HEK293 (cell line): ENCODE measurements at regions not wholly inside any gene's neighbourhood (a gene's known extent, or its start where the extent isn't known, plus 50 kb on each side); places are given as distances from the start of the nearest gene placed in this dataset.

Source experiments
- CTCF ChIA-PET: fragments of 350-600 bp; formaldehyde crosslinking; extraction: SDS; loops from one replicate; lab custom pipeline; 2021; ENCODE audit warnings: antibody characterized with exemption; lab: Yijun Ruan, JAX
- POLR2A ChIA-PET: fragments of 300-600 bp; formaldehyde crosslinking; extraction: SDS; loops from one replicate; lab custom pipeline; 2020; ENCODE audit warnings: antibody characterized with exemption, inconsistent platforms; lab: Yijun Ruan, JAX
- H3K27ac ChIP-seq: fragments of 200-500 bp; sonication (Bioruptor generic); 2 replicates; pipeline ENCODE4 v1.5.1; 2014; ENCODE audit warnings: low read depth, low read length, control low read depth, inconsistent platforms; ENCODE audit errors: extremely low read depth
- H3K36me3 ChIP-seq, 2 experiments: fragments of 200-500 bp in 1 of 2; sonication (Bioruptor generic) in 1 of 2; 1 replicate in 1 of 2; 2 replicates in 1 of 2; pipeline ENCODE4 v1.5.1; 2014 to 2017; ENCODE audit warnings: inconsistent platforms in 2 of 2, low read length in 2 of 2; ENCODE audit not compliant: control insufficient read depth in 2 of 2, insufficient read depth in 1 of 2
- H3K4me1 ChIP-seq: fragments of 200-500 bp; sonication (Bioruptor generic); 2 replicates; pipeline ENCODE4 v1.5.1; 2014; ENCODE audit warnings: mild to moderate bottlenecking, low read length, inconsistent platforms; ENCODE audit not compliant: control insufficient read depth, insufficient read depth
- H3K4me3 ChIP-seq: 2 replicates; pipeline ENCODE4 v1.5.1; 2011; ENCODE audit warnings: low read depth, mild to moderate bottlenecking, control low read depth, low read length, moderate library complexity
- H3K9me3 ChIP-seq: fragments of 200-500 bp; sonication (Bioruptor generic); 2 replicates; pipeline ENCODE4 v1.5.1; 2014; ENCODE audit warnings: low read depth, low read length, inconsistent platforms; ENCODE audit not compliant: control insufficient read depth, insufficient read depth
- BCL11A ChIP-seq: fragments of 450-650 bp; formaldehyde crosslinking; IDR thresholded peaks from 2 replicates; pipeline ENCODE4 v1.5.1; 2016; ENCODE audit warnings: low read depth, missing biosample characterization, missing genetic modification characterization
- ELK4 ChIP-seq: IDR thresholded peaks from 2 replicates; pipeline ENCODE4 v1.6.1; 2011; ENCODE audit warnings: mild to moderate bottlenecking, low read depth, low read length, borderline replicate concordance
- GLI2 ChIP-seq: fragments of 450-650 bp; formaldehyde crosslinking; IDR thresholded peaks from 2 replicates; pipeline ENCODE4; 2017; ENCODE audit warnings: missing biosample characterization, missing genetic modification characterization, low read depth, borderline replicate concordance
- GLIS1 ChIP-seq: fragments of 450-650 bp; formaldehyde crosslinking; IDR thresholded peaks from 2 replicates; pipeline ENCODE4 v1.5.1; 2016; ENCODE audit warnings: missing biosample characterization, missing genetic modification characterization
- MZF1 ChIP-seq: fragments of 450-650 bp; formaldehyde crosslinking; IDR thresholded peaks from 2 replicates; pipeline ENCODE4 v1.5.1; 2017; ENCODE audit warnings: missing biosample characterization, missing genetic modification characterization, borderline replicate concordance
- OVOL3 ChIP-seq: fragments of 450-650 bp; formaldehyde crosslinking; IDR thresholded peaks from 2 replicates; pipeline ENCODE4 v1.5.1; 2016; ENCODE audit warnings: missing biosample characterization, missing genetic modification characterization
- SP3 ChIP-seq: fragments of 450-650 bp; formaldehyde crosslinking; IDR thresholded peaks from 2 replicates; pipeline ENCODE4 v1.5.1; 2016; ENCODE audit warnings: missing biosample characterization, missing genetic modification characterization
- ZBTB26 ChIP-seq: fragments of 450-650 bp; formaldehyde crosslinking; optimal IDR thresholded peaks from 2 replicates; pipeline ENCODE3; 2016; ENCODE audit warnings: missing biosample characterization, mild to moderate bottlenecking, missing genetic modification characterization
- ZNF146 ChIP-seq: fragments of 450-650 bp; formaldehyde crosslinking; IDR thresholded peaks from 2 replicates; pipeline ENCODE4 v1.5.1; 2016; ENCODE audit warnings: missing biosample characterization, missing genetic modification characterization
- ZNF211 ChIP-seq: fragments of 450-650 bp; formaldehyde crosslinking; IDR thresholded peaks from 2 replicates; pipeline ENCODE4 v1.5.1; 2016; ENCODE audit warnings: low read depth, missing biosample characterization, missing genetic modification characterization
- ZNF23 ChIP-seq: fragments of 450-650 bp; formaldehyde crosslinking; IDR thresholded peaks from 2 replicates; pipeline ENCODE4 v1.5.1; 2016; ENCODE audit warnings: missing biosample characterization, missing genetic modification characterization, borderline replicate concordance
- ZNF302 ChIP-seq: fragments of 450-650 bp; formaldehyde crosslinking; IDR thresholded peaks from 2 replicates; pipeline ENCODE4 v1.5.1; 2016; ENCODE audit warnings: missing biosample characterization, missing genetic modification characterization, low read depth
- ZNF391 ChIP-seq: fragments of 450-650 bp; formaldehyde crosslinking; IDR thresholded peaks from 2 replicates; pipeline ENCODE4 v1.5.1; 2016; ENCODE audit warnings: low read depth, missing biosample characterization, missing genetic modification characterization, borderline replicate concordance
- ZNF449 ChIP-seq: fragments of 450-650 bp; formaldehyde crosslinking; IDR thresholded peaks from 2 replicates; pipeline ENCODE4 v1.5.1; 2017; ENCODE audit warnings: missing biosample characterization, mild to moderate bottlenecking, missing genetic modification characterization, moderate library complexity
- ZNF513 ChIP-seq: fragments of 450-650 bp; IDR thresholded peaks from 2 replicates; pipeline ENCODE4 v1.5.1; 2018; ENCODE audit warnings: missing biosample characterization, missing genetic modification characterization
- ZNF544 ChIP-seq: fragments of 450-650 bp; formaldehyde crosslinking; IDR thresholded peaks from 2 replicates; pipeline ENCODE4 v1.5.0; 2017; ENCODE audit warnings: missing biosample characterization, missing genetic modification characterization
- ZNF596 ChIP-seq: fragments of 450-650 bp; IDR thresholded peaks from 2 replicates; pipeline ENCODE4 v1.5.0; 2018; ENCODE audit warnings: missing biosample characterization, mild to moderate bottlenecking, missing genetic modification characterization, moderate library complexity
- TF ChIP-seq, protein P1 (sequence below): fragments of 450-650 bp; formaldehyde crosslinking; IDR thresholded peaks from 2 replicates; pipeline ENCODE4 v1.5.1; 2017; ENCODE audit warnings: missing biosample characterization, missing genetic modification characterization

DNA sequence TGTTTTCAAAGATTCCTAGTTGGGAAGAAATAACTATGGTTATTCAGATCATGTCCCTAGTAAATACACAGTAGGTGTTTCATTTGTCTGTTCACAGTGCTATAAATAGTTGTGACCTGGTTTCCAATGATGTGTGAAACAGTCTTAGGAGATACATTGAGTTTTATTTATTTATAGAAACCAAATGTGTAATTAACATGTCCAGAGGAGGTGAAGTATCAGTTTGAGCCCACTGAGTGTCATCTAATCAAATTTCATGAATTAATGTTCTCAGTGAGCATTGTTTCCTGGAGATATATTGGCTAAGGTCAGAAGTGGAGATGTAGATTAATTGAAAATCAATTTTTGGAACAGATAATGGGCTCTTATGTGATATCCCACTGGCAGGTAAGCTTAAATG, 996.3 kb downstream of the FSTL5 start:
- no peak for TF ChIP-seq ZNF449 (tag by site-specific recombination)
- no peak for TF ChIP-seq OVOL3 (tag by site-specific recombination)
- TF ChIP-seq ZNF544 (tag by site-specific recombination) = no peak
- TF ChIP-seq, protein P1, sequence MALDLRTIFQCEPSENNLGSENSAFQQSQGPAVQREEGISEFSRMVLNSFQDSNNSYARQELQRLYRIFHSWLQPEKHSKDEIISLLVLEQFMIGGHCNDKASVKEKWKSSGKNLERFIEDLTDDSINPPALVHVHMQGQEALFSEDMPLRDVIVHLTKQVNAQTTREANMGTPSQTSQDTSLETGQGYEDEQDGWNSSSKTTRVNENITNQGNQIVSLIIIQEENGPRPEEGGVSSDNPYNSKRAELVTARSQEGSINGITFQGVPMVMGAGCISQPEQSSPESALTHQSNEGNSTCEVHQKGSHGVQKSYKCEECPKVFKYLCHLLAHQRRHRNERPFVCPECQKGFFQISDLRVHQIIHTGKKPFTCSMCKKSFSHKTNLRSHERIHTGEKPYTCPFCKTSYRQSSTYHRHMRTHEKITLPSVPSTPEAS (tag by site-specific recombination) = no peak
- TF ChIP-seq ZNF211 = no peak
- TF ChIP-seq ZNF146 (tag by site-specific recombination) = no peak
- no peak for TF ChIP-seq BCL11A (tag by site-specific recombination)
- TF ChIP-seq SP3 = no peak
- TF ChIP-seq ZNF391 (tag by site-specific recombination) = no peak
- no peak for TF ChIP-seq ZNF513
- no peak for TF ChIP-seq ZBTB26 (tag by site-specific recombination)
- no peaks in the 10 kb centered on the region for H3K4me1 ChIP-seq
- ChIA-PET CTCF (no interaction called here), POLR2A (no interaction called here)
- H3K27ac ChIP-seq = no peak overlapping the region
- H3K36me3 ChIP-seq = no peaks in the 10 kb centered on the region
- no peaks in the 10 kb centered on the region for H3K9me3 ChIP-seq
- no peak overlapping the region for H3K4me3 ChIP-seq

- no peaks in the 10 kb centered on the region for H3K36me3 ChIP-seq
- H3K9me3 ChIP-seq = no peaks in the 10 kb centered on the region
- ChIA-PET CTCF (no interaction called here), POLR2A (no interaction called here)
- H3K4me1 ChIP-seq = no peaks in the 10 kb centered on the region
- TF ChIP-seq MZF1 (tag by site-specific recombination) (no peak), ELK4 (no peak), GLI2 (tag by site-specific recombination) (no peak), ZNF596 (tag by site-specific recombination) (no peak), GLIS1 (tag by site-specific recombination) (no peak), ZNF302 (tag by site-specific recombination) (no peak), ZNF23 (tag by site-specific recombination) (no peak)
- H3K4me3 ChIP-seq = no peak overlapping the region
- H3K27ac ChIP-seq = no peak overlapping the region
These were observed 1003.1 kb downstream of the FSTL5 start for GRCh38 chr4:161160718-161161117.
